WTC11 (cell line): ENCODE measurements at regions not wholly inside any gene's neighbourhood (a gene's known extent, or its start where the extent isn't known, plus 50 kb on each side); places are given as distances from the start of the nearest gene placed in this dataset.

Experiments
- AFF4 ChIP-seq: sonication (generic); formaldehyde crosslinking; IDR thresholded peaks from 2 replicates; pipeline ENCODE4 v1.8.1; 2023; ENCODE audit warnings: mild to moderate bottlenecking, missing genetic modification reagents, borderline replicate concordance
- CBFB ChIP-seq: sonication (generic); formaldehyde crosslinking; IDR thresholded peaks from 2 replicates; pipeline ENCODE4 v1.8.1; 2022; ENCODE audit warnings: mild to moderate bottlenecking, low read depth, missing genetic modification reagents
- KAT7 ChIP-seq: sonication (generic); formaldehyde crosslinking; IDR thresholded peaks from 2 replicates; pipeline ENCODE4 v1.8.1; 2023; ENCODE audit warnings: missing genetic modification reagents, mild to moderate bottlenecking, borderline replicate concordance
- RORB ChIP-seq: fragments of 250-450 bp; sonication (Bioruptor Pico); IDR thresholded peaks from 2 replicates; pipeline ENCODE4 v1.9.0; 2021; ENCODE audit warnings: mild to moderate bottlenecking
- SP1 ChIP-seq: sonication (generic); formaldehyde crosslinking; conservative IDR thresholded peaks from 2 replicates; pipeline ENCODE4 v1.8.1; 2022; ENCODE audit warnings: missing genetic modification reagents
- TEAD1 ChIP-seq: sonication (generic); formaldehyde crosslinking; IDR thresholded peaks from 2 replicates; pipeline ENCODE4 v1.8.0; 2022; ENCODE audit warnings: mild to moderate bottlenecking, missing genetic modification reagents
- ZNF263 ChIP-seq: sonication (generic); formaldehyde crosslinking; IDR thresholded peaks from 2 replicates; pipeline ENCODE4 v1.8.1; 2022; ENCODE audit warnings: low read depth, mild to moderate bottlenecking, moderate library complexity, missing genetic modification reagents
- TF ChIP-seq, protein P1 (sequence below): sonication (generic); formaldehyde crosslinking; IDR thresholded peaks from 2 replicates; pipeline ENCODE4 v1.8.0; 2022; ENCODE audit warnings: mild to moderate bottlenecking, missing genetic modification reagents
- TF ChIP-seq, protein P2 (sequence below): fragments of 200-600 bp; IDR thresholded peaks from 2 replicates; pipeline ENCODE4 v1.8.0; 2022; ENCODE audit warnings: antibody characterized with exemption
- TF ChIP-seq, protein P3 (sequence below): fragments of 250-450 bp; sonication (Bioruptor Pico); IDR thresholded peaks from 2 replicates; pipeline ENCODE4 v1.9.0; 2021; ENCODE audit warnings: mild to moderate bottlenecking, borderline replicate concordance
- TF ChIP-seq, protein P4 (sequence below): sonication (generic); formaldehyde crosslinking; IDR thresholded peaks from 2 replicates; pipeline ENCODE4 v1.8.0; 2023; ENCODE audit warnings: mild to moderate bottlenecking, missing genetic modification reagents

GRCh38 chr5:9710069-9710468, 79.9 kb upstream of the TAS2R1 start:
- TF ChIP-seq AFF4 (CRISPR knock-in tag), result no peak
- no peak for TF ChIP-seq RORB (CRISPR knock-in tag)
- TF ChIP-seq, protein P1, sequence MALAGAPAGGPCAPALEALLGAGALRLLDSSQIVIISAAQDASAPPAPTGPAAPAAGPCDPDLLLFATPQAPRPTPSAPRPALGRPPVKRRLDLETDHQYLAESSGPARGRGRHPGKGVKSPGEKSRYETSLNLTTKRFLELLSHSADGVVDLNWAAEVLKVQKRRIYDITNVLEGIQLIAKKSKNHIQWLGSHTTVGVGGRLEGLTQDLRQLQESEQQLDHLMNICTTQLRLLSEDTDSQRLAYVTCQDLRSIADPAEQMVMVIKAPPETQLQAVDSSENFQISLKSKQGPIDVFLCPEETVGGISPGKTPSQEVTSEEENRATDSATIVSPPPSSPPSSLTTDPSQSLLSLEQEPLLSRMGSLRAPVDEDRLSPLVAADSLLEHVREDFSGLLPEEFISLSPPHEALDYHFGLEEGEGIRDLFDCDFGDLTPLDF (CRISPR knock-in tag), result no peak
- TF ChIP-seq CBFB, result no peak
- TF ChIP-seq, protein P2, sequence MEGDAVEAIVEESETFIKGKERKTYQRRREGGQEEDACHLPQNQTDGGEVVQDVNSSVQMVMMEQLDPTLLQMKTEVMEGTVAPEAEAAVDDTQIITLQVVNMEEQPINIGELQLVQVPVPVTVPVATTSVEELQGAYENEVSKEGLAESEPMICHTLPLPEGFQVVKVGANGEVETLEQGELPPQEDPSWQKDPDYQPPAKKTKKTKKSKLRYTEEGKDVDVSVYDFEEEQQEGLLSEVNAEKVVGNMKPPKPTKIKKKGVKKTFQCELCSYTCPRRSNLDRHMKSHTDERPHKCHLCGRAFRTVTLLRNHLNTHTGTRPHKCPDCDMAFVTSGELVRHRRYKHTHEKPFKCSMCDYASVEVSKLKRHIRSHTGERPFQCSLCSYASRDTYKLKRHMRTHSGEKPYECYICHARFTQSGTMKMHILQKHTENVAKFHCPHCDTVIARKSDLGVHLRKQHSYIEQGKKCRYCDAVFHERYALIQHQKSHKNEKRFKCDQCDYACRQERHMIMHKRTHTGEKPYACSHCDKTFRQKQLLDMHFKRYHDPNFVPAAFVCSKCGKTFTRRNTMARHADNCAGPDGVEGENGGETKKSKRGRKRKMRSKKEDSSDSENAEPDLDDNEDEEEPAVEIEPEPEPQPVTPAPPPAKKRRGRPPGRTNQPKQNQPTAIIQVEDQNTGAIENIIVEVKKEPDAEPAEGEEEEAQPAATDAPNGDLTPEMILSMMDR, result no peak
- TF ChIP-seq, protein P3, sequence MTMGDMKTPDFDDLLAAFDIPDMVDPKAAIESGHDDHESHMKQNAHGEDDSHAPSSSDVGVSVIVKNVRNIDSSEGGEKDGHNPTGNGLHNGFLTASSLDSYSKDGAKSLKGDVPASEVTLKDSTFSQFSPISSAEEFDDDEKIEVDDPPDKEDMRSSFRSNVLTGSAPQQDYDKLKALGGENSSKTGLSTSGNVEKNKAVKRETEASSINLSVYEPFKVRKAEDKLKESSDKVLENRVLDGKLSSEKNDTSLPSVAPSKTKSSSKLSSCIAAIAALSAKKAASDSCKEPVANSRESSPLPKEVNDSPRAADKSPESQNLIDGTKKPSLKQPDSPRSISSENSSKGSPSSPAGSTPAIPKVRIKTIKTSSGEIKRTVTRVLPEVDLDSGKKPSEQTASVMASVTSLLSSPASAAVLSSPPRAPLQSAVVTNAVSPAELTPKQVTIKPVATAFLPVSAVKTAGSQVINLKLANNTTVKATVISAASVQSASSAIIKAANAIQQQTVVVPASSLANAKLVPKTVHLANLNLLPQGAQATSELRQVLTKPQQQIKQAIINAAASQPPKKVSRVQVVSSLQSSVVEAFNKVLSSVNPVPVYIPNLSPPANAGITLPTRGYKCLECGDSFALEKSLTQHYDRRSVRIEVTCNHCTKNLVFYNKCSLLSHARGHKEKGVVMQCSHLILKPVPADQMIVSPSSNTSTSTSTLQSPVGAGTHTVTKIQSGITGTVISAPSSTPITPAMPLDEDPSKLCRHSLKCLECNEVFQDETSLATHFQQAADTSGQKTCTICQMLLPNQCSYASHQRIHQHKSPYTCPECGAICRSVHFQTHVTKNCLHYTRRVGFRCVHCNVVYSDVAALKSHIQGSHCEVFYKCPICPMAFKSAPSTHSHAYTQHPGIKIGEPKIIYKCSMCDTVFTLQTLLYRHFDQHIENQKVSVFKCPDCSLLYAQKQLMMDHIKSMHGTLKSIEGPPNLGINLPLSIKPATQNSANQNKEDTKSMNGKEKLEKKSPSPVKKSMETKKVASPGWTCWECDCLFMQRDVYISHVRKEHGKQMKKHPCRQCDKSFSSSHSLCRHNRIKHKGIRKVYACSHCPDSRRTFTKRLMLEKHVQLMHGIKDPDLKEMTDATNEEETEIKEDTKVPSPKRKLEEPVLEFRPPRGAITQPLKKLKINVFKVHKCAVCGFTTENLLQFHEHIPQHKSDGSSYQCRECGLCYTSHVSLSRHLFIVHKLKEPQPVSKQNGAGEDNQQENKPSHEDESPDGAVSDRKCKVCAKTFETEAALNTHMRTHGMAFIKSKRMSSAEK (CRISPR knock-in tag), result no peak
- TF ChIP-seq SP1 (CRISPR knock-in tag), result no peak
- TF ChIP-seq, protein P4, sequence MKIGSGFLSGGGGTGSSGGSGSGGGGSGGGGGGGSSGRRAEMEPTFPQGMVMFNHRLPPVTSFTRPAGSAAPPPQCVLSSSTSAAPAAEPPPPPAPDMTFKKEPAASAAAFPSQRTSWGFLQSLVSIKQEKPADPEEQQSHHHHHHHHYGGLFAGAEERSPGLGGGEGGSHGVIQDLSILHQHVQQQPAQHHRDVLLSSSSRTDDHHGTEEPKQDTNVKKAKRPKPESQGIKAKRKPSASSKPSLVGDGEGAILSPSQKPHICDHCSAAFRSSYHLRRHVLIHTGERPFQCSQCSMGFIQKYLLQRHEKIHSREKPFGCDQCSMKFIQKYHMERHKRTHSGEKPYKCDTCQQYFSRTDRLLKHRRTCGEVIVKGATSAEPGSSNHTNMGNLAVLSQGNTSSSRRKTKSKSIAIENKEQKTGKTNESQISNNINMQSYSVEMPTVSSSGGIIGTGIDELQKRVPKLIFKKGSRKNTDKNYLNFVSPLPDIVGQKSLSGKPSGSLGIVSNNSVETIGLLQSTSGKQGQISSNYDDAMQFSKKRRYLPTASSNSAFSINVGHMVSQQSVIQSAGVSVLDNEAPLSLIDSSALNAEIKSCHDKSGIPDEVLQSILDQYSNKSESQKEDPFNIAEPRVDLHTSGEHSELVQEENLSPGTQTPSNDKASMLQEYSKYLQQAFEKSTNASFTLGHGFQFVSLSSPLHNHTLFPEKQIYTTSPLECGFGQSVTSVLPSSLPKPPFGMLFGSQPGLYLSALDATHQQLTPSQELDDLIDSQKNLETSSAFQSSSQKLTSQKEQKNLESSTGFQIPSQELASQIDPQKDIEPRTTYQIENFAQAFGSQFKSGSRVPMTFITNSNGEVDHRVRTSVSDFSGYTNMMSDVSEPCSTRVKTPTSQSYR (CRISPR knock-in tag), result no peak
- TF ChIP-seq KAT7 (CRISPR knock-in tag), result no peak
- no peak for TF ChIP-seq ZNF263 (CRISPR knock-in tag)
- no peak for TF ChIP-seq TEAD1
